Hepatocyte (in vitro differentiated cells): ENCODE measurements at regions not wholly inside any gene's neighbourhood (a gene's known extent, or its start where the extent isn't known, plus 50 kb on each side); places are given as distances from the start of the nearest gene placed in this dataset.
A peak's percentile ranks its signal among the peaks of the same experiment; 100 is the strongest.

Experiments
- DNase-seq: peaks from one replicate; pipeline ENCODE4 v3.0.0-alpha.2; 2016; ENCODE audit warnings: low spot score
- H2AFZ ChIP-seq: fragments of 200-600 bp; sonication (generic); 2 replicates; pipeline ENCODE4 v1.6.0; 2016; ENCODE audit warnings: antibody characterized with exemption, mild to moderate bottlenecking
- H3K27ac ChIP-seq: fragments of 200-600 bp; sonication (generic); 2 replicates; pipeline ENCODE4 v1.5.1; 2016; ENCODE audit warnings: mild to moderate bottlenecking
- H3K27me3 ChIP-seq: fragments of 200-600 bp; sonication (generic); 2 replicates; pipeline ENCODE4 v1.6.1; 2016
- H3K36me3 ChIP-seq: fragments of 200-600 bp; sonication (generic); replicated peaks from 2 replicates; pipeline ENCODE4 v1.5.1; 2016; ENCODE audit warnings: low read depth; ENCODE audit not compliant: insufficient read depth
- H3K4me1 ChIP-seq: fragments of 200-600 bp; sonication (generic); 2 replicates; pipeline ENCODE4 v1.5.1; 2016; ENCODE audit warnings: mild to moderate bottlenecking, moderate library complexity; ENCODE audit not compliant: insufficient read depth
- H3K4me2 ChIP-seq: fragments of 200-600 bp; sonication (generic); 2 replicates; pipeline ENCODE4 v1.6.0; 2016
- H3K4me3 ChIP-seq: fragments of 200-600 bp; sonication (generic); 2 replicates; pipeline ENCODE4 v1.5.1; 2016; ENCODE audit warnings: mild to moderate bottlenecking
- H3K79me2 ChIP-seq: fragments of 200-600 bp; sonication (generic); 2 replicates; pipeline ENCODE4 v1.6.0; 2017; ENCODE audit warnings: mild to moderate bottlenecking
- H3K9me2 ChIP-seq: fragments of 200-600 bp; sonication (generic); replicated peaks from 2 replicates; pipeline ENCODE4 v1.6.0; 2017; ENCODE audit warnings: mild to moderate bottlenecking; ENCODE audit not compliant: insufficient read depth
- H3K9me3 ChIP-seq: fragments of 200-600 bp; sonication (generic); 2 replicates; pipeline ENCODE4 v1.5.1; 2016; ENCODE audit warnings: low read depth, mild to moderate bottlenecking
- H4K20me1 ChIP-seq: fragments of 200-600 bp; sonication (generic); 2 replicates; pipeline ENCODE4 v1.6.0; 2016; ENCODE audit warnings: mild to moderate bottlenecking; ENCODE audit not compliant: insufficient read depth, poor library complexity, severe bottlenecking
- CTCF ChIP-seq: fragments of 200-600 bp; sonication (generic); IDR thresholded peaks from 2 replicates; pipeline ENCODE4 v1.5.1; 2016; ENCODE audit warnings: antibody characterized with exemption, mild to moderate bottlenecking; ENCODE audit not compliant: poor library complexity
- EZH2 ChIP-seq: fragments of 200-600 bp; sonication (generic); IDR thresholded peaks from 2 replicates; pipeline ENCODE4 v1.6.1; 2016; ENCODE audit warnings: antibody characterized with exemption, mild to moderate bottlenecking, borderline replicate concordance
- EZH2phosphoT487 ChIP-seq: fragments of 200-600 bp; sonication (generic); IDR thresholded peaks from one replicate; pipeline ENCODE4 v1.6.1; 2018; ENCODE audit warnings: antibody characterized with exemption, mild to moderate bottlenecking, low read depth, moderate library complexity; ENCODE audit not compliant: unreplicated experiment, severe bottlenecking
- WGBS: methylation state at CpG from one replicate; pipeline ENCODE4 v1.1.6; 2016; ENCODE audit warnings: low lambda C conversion rate; ENCODE audit errors: missing lambda C conversion rate; 5-methylcytosine and 5-hydroxymethylcytosine counted together

- H3K27me3 ChIP-seq = no peaks in the 10 kb centered on the region
- H3K4me3 ChIP-seq = no peak overlapping the region
- H3K4me1 ChIP-seq = no peaks in the 10 kb centered on the region
- H4K20me1 ChIP-seq = no peaks in the 10 kb centered on the region
- H3K9me3 ChIP-seq = no peaks in the 10 kb centered on the region
- H2AFZ ChIP-seq = no peak overlapping the region
- H3K36me3 ChIP-seq = no peaks in the 10 kb centered on the region
- H3K4me2 ChIP-seq = no peak overlapping the region
- peak; percentile 68 for DNase-seq
- H3K9me2 ChIP-seq = no peaks in the 10 kb centered on the region
- H3K27ac ChIP-seq = peak overlapping the region; percentile 5
- TF ChIP-seq EZH2 = no peak
- TF ChIP-seq EZH2phosphoT487 = no peak
- TF ChIP-seq CTCF = peak; percentile 75
- H3K79me2 ChIP-seq = no peaks in the 10 kb centered on the region
Observed at GRCh38 chr4:127479031-127479622, 153.6 kb upstream of the INTU start.

GRCh38 chr4:127482049-127482448 is 150.7 kb upstream of the INTU start:
- no peaks in the 10 kb centered on the region for H3K79me2 ChIP-seq
- H3K9me2 ChIP-seq = no peaks in the 10 kb centered on the region
- H3K4me2 ChIP-seq = no peak overlapping the region
- no peaks in the 10 kb centered on the region for H3K27me3 ChIP-seq
- no peaks in the 10 kb centered on the region for H4K20me1 ChIP-seq
- 95% methylated on average over 1 of the region's 1 CpG for WGBS
- H3K4me3 ChIP-seq = no peak overlapping the region
- H3K36me3 ChIP-seq = no peaks in the 10 kb centered on the region
- TF ChIP-seq CTCF (no peak), EZH2phosphoT487 (no peak), EZH2 (no peak)
- H3K27ac ChIP-seq = no peak overlapping the region
- no peak for DNase-seq
- no peaks in the 10 kb centered on the region for H3K4me1 ChIP-seq
- H3K9me3 ChIP-seq = no peaks in the 10 kb centered on the region
- no peak overlapping the region for H2AFZ ChIP-seq

GRCh38 chr4:127484117-127484516 is 148.6 kb upstream of the INTU start:
- Histone ChIP-seq H3K9me3 (no peaks in the 10 kb centered on the region), H4K20me1 (no peaks in the 10 kb centered on the region), H3K4me1 (no peaks in the 10 kb centered on the region), H3K4me2 (no peak overlapping the region), H3K27me3 (no peaks in the 10 kb centered on the region), H3K4me3 (no peak overlapping the region), H3K9me2 (no peaks in the 10 kb centered on the region), H3K27ac (no peak overlapping the region), H2AFZ (no peak overlapping the region), H3K79me2 (no peaks in the 10 kb centered on the region), H3K36me3 (no peaks in the 10 kb centered on the region)
- 50% methylated on average over 1 of the region's 1 CpG for WGBS
- TF ChIP-seq CTCF = no peak
- TF ChIP-seq EZH2phosphoT487 = no peak
- no peak for TF ChIP-seq EZH2
- no peak for DNase-seq

- Histone ChIP-seq H3K79me2 (no peaks in the 10 kb centered on the region), H2AFZ (no peak overlapping the region), H4K20me1 (no peaks in the 10 kb centered on the region), H3K9me3 (no peaks in the 10 kb centered on the region), H3K36me3 (no peaks in the 10 kb centered on the region), H3K4me3 (no peak overlapping the region), H3K27me3 (no peaks in the 10 kb centered on the region), H3K4me2 (no peak overlapping the region), H3K27ac (no peak overlapping the region), H3K9me2 (no peaks in the 10 kb centered on the region), H3K4me1 (no peaks in the 10 kb centered on the region)
- DNase-seq = no peak
- WGBS = 86% methylated on average over 1 of the region's 1 CpG
- no peak for TF ChIP-seq EZH2phosphoT487
- TF ChIP-seq CTCF = no peak
- no peak for TF ChIP-seq EZH2
Observed at GRCh38 chr4:127486248-127486647, 146.5 kb upstream of the INTU start.
